SH-SY5Y (cell line): ENCODE measurements at regions not wholly inside any gene's neighbourhood (a gene's known extent, or its start where the extent isn't known, plus 50 kb on each side); places are given as distances from the start of the nearest gene placed in this dataset.

Experiments used
- GATA2 ChIP-seq: IDR thresholded peaks from 2 replicates; pipeline ENCODE4 v1.6.1; 2011; ENCODE audit warnings: mild to moderate bottlenecking, low read depth, low read length
- GATA3 ChIP-seq: IDR thresholded peaks from 2 replicates; pipeline ENCODE4 v1.6.1; 2011; ENCODE audit warnings: low read depth, mild to moderate bottlenecking, low read length, moderate library complexity

DNA sequence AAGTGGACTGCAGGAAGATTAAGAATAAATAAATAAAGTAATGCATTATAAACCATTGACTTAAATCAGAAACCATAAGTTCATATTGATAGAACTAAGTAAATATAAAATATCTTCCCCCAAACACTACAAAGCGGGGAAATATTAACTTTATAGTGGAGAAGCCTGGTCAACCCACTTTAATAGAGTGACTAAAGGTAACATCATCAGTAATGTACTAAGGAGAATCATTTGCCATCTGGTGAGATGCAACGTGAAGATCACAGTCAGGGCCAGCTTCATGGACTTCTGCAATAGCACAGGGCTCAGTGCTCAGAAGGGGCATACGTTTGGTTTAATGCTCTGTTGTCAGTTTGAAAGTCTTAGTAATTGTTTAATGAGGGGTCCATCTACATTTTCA is 58.8 kb upstream of the CD83 start:
- no peak for TF ChIP-seq GATA2
- TF ChIP-seq GATA3, result no peak
